ENCODE measurements at regions not wholly inside any gene's neighbourhood (a gene's known extent, or its start where the extent isn't known, plus 50 kb on each side); places are given as distances from the start of the nearest gene placed in this dataset.

DNA sequence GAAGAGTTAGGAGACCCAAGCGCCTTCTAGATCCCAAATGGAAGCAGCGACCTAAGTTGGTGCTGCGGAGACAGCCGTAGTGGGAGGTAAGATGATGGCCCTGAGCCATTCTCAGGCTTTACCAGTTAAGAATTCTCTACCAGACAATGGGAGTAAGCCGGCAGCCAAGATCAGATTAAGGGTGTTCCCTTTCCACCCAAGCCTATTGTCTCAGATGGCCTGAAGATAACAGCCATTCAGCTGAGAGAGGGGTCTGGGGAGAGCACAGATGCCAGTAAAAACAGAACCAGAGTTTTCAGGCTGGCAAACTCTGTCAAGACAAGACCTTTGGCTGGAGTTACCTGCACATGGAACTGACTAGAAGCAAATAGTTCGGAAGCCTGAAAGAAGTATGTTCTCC, 191.7 kb upstream of the HAAO start:
- no peaks in the 10 kb centered on the region for H3K27me3 ChIP-seq
- TF ChIP-seq, protein P1, sequence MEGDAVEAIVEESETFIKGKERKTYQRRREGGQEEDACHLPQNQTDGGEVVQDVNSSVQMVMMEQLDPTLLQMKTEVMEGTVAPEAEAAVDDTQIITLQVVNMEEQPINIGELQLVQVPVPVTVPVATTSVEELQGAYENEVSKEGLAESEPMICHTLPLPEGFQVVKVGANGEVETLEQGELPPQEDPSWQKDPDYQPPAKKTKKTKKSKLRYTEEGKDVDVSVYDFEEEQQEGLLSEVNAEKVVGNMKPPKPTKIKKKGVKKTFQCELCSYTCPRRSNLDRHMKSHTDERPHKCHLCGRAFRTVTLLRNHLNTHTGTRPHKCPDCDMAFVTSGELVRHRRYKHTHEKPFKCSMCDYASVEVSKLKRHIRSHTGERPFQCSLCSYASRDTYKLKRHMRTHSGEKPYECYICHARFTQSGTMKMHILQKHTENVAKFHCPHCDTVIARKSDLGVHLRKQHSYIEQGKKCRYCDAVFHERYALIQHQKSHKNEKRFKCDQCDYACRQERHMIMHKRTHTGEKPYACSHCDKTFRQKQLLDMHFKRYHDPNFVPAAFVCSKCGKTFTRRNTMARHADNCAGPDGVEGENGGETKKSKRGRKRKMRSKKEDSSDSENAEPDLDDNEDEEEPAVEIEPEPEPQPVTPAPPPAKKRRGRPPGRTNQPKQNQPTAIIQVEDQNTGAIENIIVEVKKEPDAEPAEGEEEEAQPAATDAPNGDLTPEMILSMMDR (IDR thresholded peaks at IDR 0.05): no peak
- ATAC-seq: no peak
- intact Hi-C loops (cut with DNase I): no loop called here
- peak in 1 of 6 donors; percentile 16 for DNase-seq
- H3K36me3 ChIP-seq: no peaks in the 10 kb centered on the region
- 89 to 90% methylated on average over 6 of the region's 6 CpGs for WGBS, 2 donors
- peaks cover 4 to 15% (median 11%) of the 10 kb centered on the region in 3 donors for H3K4me1 ChIP-seq
- H3K9me3 ChIP-seq: no peaks in the 10 kb centered on the region
- no peak overlapping the region for H3K27ac ChIP-seq
- H3K4me3 ChIP-seq: no peak overlapping the region
- FAIRE-seq: no peak

DNA sequence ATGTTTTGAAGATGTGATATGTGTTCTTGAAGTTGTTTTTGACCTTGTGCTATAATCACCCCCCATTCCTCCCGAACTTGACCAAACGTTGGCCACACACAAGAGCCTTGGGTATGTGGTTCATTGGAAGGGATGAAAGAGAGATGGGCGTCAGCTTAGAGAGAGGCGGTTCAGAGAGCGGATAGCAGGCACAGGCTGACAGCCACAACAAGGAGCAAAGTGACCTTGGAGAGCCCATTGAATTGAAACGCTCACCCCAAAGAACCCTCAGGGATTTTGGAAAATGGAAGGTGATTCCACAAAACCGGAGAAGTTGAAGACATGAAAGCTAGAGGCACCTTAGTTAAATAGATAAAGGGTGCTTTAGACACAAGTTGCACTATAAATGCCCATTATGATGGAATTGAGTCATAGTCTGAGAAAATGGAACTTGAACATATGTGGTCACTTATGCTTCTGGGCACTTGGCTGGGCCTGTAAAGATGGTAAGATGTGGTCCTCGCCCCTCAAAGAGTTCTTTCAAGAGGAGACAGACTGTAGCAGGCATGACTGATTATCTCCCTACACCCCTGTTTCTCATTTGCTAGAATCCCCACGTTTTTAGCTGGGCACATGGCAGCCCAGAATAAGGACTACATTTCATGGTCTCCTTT, 188.5 kb upstream of the HAAO start:
- DNase-seq (peak in 1 of 6 donors; percentile 18), FAIRE-seq (no peak), ATAC-seq (no peak)
- Histone ChIP-seq H3K4me3 (no peak overlapping the region), H3K27ac (peak overlapping the region in 2 of 4 donors; percentile 67 to 79), H3K4me1 (peaks cover 25 to 42% (median 38%) of the 10 kb centered on the region in 3 donors), H3K36me3 (no peaks in the 10 kb centered on the region), H3K9me3 (no peaks in the 10 kb centered on the region), H3K27me3 (no peaks in the 10 kb centered on the region)
- intact Hi-C loops (cut with DNase I): no loop called here
- 83 to 86% methylated on average over 9 of the region's 9 CpGs for WGBS, 2 donors
- TF ChIP-seq, protein P1 (IDR thresholded peaks at IDR 0.05): no peak

DNA sequence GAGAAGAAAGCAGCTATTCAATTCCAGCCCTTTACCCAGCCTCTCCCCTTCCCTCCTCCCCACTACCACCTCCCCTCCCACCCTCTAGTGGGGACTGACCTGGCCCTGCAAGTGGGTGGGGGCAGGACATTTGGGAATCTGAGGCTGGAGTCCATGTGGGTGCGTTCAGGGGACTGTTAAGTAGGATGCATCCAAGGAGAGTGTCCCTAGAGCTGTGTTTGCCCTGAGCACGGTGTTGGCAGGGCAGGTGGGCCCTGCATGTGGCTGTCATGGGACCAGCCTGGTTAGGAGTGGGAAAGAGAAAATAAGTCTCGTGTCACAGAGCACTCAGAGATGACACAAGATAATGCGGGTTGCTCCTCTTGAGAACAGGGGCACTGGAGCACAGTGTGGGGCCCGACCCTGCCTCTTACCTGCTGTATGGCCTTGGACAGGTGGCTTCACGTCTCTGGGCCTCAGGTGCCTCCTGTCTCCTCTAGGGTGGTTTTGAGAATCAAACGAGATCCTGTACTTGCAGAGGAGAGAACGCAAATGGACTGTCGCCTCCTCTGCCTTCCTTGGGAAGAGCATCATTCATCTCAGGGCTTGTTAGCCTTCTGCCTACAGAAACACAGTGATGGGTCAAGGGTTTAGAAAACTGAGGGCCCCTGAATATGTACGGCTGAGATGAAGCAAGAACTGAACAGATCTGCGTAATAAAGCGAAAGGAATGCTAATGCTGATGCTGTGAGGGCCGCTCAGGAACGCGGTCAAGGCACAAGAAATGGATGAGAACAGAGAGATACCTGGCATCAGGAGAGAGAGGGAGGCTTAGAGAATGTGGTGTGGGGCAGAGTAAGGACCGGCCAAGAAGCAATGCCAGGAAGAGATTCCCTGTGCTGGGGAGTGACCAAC, 187.7 kb upstream of the HAAO start:
- ATAC-seq (peak in 1 of 4 donors; percentile 2), DNase-seq (peak in 2 of 6 donors; percentile 64 to 73), FAIRE-seq (no peak)
- H3K27ac ChIP-seq: peak overlapping the region; percentile 51 to 79 (median 62)
- TF ChIP-seq, protein P1 (IDR thresholded peaks at IDR 0.05): no peak
- peaks cover 25 to 46% (median 43%) of the 10 kb centered on the region in 3 donors for H3K4me1 ChIP-seq
- intact Hi-C loops (cut with DNase I): loop anchor here in 1 of 3 donors (5.0 kb wide), 2 partner anchors 127 to 247 kb away; partner anchors contain the start of gene ZFP36L2
- H3K27me3 ChIP-seq: no peaks in the 10 kb centered on the region
- no peaks in the 10 kb centered on the region for H3K9me3 ChIP-seq
- H3K36me3 ChIP-seq: no peaks in the 10 kb centered on the region
- H3K4me3 ChIP-seq: no peak overlapping the region
- 59% methylated on average over 16 of the region's 16 CpGs for WGBS, 2 donors

DNA sequence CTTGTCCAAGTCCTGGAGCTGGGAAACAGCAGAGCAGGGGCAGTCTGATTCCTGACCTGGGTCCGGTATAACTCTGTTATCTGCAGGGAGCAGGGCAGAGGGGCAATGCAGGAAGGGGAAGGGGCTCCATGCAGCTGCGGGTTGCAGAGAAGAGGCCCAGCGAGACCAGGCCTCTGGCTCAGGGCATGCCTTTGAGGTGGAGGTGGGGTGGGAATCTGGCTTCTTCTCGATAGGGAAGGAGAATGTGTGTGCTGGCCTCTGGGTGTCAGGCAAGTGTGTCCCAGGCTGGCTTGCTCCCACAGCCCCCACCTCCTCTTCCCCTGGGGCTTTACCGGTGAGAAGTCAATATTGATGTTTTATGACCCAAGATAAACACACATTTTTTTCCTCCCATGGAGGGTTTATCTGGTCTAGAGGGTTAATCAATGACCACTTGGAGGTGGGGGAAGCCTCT, 187.1 kb upstream of the HAAO start:
- Histone ChIP-seq H3K36me3 (no peaks in the 10 kb centered on the region), H3K4me3 (no peak overlapping the region), H3K9me3 (no peaks in the 10 kb centered on the region), H3K4me1 (peaks cover 25 to 46% (median 43%) of the 10 kb centered on the region in 3 donors), H3K27me3 (no peaks in the 10 kb centered on the region), H3K27ac (peak overlapping the region in 3 of 4 donors; percentile 59 to 84 (median 81))
- FAIRE-seq (no peak), DNase-seq (peak; percentile 68 to 93 (median 90)), ATAC-seq (peak; percentile 83 to 91 (median 88))
- intact Hi-C loops (cut with DNase I): loop anchor here in 1 of 3 donors (5.0 kb wide), 2 partner anchors 128 to 248 kb away; partner anchors contain the start of gene ZFP36L2
- TF ChIP-seq, protein P1 (IDR thresholded peaks at IDR 0.05): no peak
- WGBS, 2 donors: 10 to 12% methylated on average over 3 to 5 of the region's 5 CpGs

Data from pancreas (tissue), 10 donors.